D341Med (cell line): ENCODE measurements at regions not wholly inside any gene's neighbourhood (a gene's known extent, or its start where the extent isn't known, plus 50 kb on each side); places are given as distances from the start of the nearest gene placed in this dataset.
"Not testable (repeated sequence)": the region's sequence is repeated elsewhere in the genome, so short reads cannot be mapped to it uniquely, and the experiment has no call there.

Source experiments
- DNase-seq: peaks from one replicate; pipeline ENCODE4 v3.0.0; 2012; ENCODE audit warnings: low spot score

DNA sequence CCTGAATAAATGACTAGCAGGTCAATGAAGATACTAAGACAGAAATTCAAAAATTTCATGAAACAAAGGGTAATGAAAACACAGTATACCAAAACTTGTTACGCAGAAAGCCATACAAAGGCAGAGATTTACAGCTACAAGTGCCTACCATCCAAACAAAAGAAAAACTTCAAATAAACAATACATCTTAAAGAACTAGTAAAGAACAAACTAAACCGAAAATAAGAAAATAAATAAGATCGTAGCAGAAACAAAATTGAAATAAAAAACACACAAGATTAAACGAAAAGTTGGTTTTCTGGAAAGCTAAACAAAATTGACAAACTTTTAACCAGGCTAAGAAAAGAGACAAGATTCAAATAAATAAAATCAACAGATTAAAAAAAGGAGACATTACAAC is 51.5 kb downstream of the VPREB1 start:
- DNase-seq: not testable (repeated sequence)

- DNase-seq: not testable (repeated sequence)
Measured at GRCh38 chr22:22297159-22297793, 52.7 kb downstream of the VPREB1 start.

GRCh38 chr22:22297794-22298653 is 53.4 kb downstream of the VPREB1 start:
- DNase-seq: not testable (repeated sequence)

GRCh38 chr22:22298654-22299009 is 54.0 kb downstream of the VPREB1 start:
- DNase-seq: not testable (repeated sequence)

GRCh38 chr22:22300511-22300910 is 55.9 kb downstream of the VPREB1 start:
- not testable (repeated sequence) for DNase-seq

GRCh38 chr22:22300946-22301345 is 56.4 kb downstream of the VPREB1 start:
- DNase-seq: not testable (repeated sequence)

DNA sequence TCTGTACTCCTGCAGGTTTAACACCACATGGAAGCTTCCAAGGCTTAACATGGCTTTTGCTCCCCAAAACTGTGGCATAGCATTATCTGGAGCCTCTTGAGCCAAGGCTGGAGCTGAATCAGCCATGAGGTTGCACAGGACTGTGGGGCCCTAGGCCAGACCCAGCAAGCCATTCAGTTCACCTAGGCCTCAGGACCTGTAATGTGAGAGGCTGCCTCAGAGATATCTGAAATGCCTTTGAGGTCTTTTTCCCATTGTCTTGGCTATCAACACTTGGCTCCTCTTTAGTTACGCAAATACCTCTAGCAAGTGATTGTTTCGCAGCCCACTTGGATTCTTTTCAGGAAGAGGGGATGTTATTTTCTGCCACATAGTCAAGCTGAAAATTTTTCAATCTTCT is 72.0 kb downstream of the VPREB1 start:
- DNase-seq: no peak

GRCh38 chr22:22318723-22319465 is 74.3 kb downstream of the VPREB1 start:
- no peak for DNase-seq

DNA sequence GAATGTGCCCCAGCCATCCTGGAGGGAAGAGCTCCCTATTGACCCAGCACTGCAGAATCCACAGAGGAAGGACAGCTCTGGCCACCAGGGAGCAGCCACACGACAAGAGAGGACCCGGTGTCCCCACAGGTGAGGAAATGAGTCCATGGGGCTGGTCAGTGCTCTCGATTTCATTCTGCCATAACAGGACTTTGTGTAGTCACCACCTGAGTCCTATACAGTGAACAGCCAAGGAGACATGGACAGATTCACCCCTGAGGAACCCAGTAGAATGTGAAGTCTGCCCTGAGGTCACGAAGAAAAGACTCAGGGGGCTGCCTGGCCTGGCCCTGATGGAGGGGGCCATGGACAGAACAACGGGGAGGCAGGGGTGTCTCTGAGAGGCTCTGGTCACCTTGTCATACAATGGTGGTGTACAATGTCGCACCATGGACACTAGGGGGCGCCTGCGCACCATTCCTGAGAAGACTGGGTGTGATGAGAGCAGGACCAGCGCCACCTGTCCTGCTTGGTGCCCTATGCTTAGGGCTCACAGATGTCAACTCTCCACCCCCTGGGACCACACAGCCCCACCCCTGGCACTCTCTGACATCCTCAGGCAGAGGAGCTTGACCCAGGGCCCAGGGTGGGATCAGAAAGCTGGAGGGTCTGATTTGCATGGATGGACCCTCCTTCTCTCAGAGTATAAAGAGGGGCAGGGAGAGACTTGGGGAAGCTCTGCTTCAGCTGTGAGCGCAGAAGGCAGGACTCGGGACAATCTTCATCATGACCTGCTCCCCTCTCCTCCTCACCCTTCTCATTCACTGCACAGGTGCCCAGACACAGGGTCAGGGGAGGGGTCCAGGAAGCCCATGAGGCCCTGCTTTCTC is 77.4 kb downstream of the VPREB1 start:
- DNase-seq: peak; percentile 81

GRCh38 chr22:22322792-22323191 is 78.2 kb downstream of the VPREB1 start:
- no peak for DNase-seq

GRCh38 chr22:22327723-22328122 is 83.1 kb downstream of the VPREB1 start:
- DNase-seq: no peak

DNA sequence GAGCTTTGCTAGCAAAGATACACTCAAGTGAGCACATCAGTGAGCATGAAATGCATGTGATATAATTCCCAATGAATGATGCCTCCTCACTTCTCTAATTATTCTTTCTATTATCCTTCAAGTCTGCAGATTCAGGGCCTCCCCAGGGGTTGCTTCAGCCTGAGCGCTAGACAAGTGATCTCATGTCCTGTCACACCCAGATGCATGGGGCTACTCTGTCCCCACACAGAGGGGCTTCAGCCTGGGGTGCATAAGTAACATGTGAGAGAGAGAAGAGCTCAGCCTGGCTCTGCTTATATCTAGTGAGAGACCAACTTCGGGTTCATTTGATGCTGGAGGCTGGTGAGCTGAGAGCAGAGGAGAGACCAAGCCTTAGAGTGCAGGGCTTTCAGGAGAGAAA is 85.2 kb downstream of the VPREB1 start:
- DNase-seq: no peak

- not testable (repeated sequence) for DNase-seq
Measured at GRCh38 chr22:22335640-22336039, 91.1 kb downstream of the VPREB1 start.

DNA sequence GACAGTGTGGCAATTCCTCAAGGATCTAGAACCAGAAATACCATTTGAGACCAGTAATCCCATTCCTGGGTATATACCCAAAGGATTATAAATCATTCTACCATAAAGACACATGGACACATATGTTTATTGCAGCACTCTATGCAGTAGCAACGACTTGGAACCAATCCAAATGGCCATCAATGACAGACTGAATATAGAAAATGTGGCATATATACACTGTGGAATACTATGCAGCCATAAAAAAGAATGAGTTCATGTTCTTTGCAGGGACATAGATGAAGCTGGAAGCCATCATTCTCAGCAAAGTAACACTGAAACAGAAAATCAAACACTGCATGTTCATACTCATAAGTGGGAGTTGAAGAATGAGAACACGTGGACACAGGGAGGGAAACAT is 91.7 kb downstream of the VPREB1 start:
- DNase-seq: not testable (repeated sequence)

- not testable (repeated sequence) for DNase-seq
Measured at GRCh38 chr22:22338778-22339177, 94.2 kb downstream of the VPREB1 start.

GRCh38 chr22:22341736-22342135 is 97.2 kb downstream of the VPREB1 start:
- DNase-seq: no peak

DNA sequence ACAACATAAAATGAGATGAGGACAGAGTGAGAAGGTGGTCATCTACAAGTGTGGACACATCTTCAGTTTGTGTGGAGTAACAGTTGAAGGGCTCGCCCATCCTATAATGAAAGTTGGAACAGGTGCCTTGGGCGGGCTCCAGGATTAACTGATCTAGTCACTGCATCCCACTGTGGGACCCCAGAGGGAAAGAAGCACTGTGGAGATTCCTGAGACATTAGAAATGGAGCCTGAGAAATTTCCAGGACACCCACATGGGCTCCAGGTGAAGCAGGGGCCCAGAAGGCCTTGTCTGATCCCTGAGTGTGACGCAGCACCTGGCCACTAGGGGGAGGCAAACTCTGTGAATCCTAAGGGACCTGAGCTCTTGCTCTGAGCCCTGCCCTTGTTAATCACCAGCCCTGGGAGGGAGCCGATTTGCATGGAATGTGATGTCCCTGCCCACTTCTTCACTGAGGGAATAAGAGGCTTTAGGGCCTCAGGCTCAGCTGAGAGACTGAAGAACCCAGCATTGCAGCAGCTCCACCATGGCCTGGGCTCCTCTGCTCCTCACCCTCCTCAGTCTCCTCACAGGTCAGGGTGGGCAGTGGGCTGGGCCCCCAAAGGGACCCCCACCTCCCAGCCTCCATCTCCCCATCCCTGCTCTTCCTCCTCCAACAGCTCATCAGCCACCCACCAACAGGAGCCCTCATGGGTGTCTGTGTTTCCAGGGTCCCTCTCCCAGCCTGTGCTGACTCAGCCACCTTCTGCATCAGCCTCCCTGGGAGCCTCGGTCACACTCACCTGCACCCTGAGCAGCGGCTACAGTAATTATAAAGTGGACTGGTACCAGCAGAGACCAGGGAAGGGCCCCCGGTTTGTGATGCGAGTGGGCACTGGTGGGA is 98.4 kb downstream of the VPREB1 start:
- peak; percentile 72 for DNase-seq

DNA sequence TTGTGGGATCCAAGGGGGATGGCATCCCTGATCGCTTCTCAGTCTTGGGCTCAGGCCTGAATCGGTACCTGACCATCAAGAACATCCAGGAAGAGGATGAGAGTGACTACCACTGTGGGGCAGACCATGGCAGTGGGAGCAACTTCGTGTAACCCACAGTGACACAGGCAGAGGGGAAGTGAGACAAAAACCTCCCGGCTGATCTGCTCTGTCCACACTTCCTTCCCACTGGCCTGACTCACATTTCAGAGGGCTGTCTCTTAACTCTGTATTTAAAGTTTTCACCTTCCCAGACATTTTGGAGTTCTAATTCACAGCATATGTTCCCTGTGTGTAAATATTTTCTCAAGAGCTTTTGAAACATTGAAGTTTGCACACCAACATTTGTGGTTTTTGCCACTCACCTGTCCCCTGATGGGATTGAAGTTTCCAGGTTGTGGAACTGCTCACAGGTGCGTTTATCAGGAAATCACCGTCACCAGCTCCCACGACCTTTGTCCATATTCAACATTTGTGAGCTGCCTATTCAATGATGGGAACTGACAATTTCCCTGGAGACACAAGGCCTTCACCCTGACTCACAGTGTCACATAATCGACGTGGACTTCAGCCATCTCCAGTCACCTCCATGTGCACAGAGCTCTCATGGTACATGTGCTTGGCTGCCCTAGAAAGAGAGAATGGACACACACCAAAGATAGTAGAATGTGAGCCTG is 99.2 kb downstream of the VPREB1 start:
- no peak for DNase-seq

- no peak for DNase-seq
Measured at GRCh38 chr22:22344430-22344829, 99.8 kb downstream of the VPREB1 start.

DNA sequence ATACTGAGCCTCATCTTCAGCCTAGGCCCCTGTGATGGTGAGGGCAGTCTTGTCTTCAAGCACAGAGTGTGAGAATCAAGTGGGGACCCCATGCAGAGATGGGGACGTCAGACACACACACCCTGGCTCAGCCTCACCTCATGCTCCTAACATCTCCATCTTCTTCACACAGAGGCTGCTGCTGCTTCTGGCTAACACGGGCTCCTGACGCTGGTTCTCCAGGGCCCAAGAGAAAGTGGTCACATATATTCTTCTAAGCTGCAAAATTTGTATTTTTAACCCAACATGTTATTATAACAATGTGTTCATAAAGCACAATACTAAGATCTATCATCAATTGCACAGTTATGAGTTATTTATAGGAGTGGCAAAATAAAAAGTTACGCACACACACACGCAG is 101.2 kb downstream of the VPREB1 start:
- DNase-seq: no peak
